Omental fat pad (tissue), 3 donors: ENCODE measurements at regions not wholly inside any gene's neighbourhood (a gene's known extent, or its start where the extent isn't known, plus 50 kb on each side); places are given as distances from the start of the nearest gene placed in this dataset.

Experiments
- ATAC-seq: fragments of 150-250 bp; one replicate; pipeline ENCODE4 v1.9.1; 2016; ENCODE audit warnings: mild to moderate bottlenecking, moderate library complexity; ENCODE audit not compliant: low FRiP score
- DNase-seq: peaks from one replicate; pipeline ENCODE4 v3.0.0-alpha.2; 2019; ENCODE audit warnings: low spot score
- TF ChIP-seq, protein P1 (sequence below), 3 donors: fragments of 450-650 bp; IDR thresholded peaks; one replicate each; pipeline ENCODE4 v1.5.1; 2016 to 2017; ENCODE audit warnings: antibody characterized with exemption in 3 of 3, mild to moderate bottlenecking in 3 of 3, moderate library complexity in 2 of 3

GRCh38 chr11:70027451-70027850 is 50.7 kb upstream of the ANO1 start:
- TF ChIP-seq, protein P1, sequence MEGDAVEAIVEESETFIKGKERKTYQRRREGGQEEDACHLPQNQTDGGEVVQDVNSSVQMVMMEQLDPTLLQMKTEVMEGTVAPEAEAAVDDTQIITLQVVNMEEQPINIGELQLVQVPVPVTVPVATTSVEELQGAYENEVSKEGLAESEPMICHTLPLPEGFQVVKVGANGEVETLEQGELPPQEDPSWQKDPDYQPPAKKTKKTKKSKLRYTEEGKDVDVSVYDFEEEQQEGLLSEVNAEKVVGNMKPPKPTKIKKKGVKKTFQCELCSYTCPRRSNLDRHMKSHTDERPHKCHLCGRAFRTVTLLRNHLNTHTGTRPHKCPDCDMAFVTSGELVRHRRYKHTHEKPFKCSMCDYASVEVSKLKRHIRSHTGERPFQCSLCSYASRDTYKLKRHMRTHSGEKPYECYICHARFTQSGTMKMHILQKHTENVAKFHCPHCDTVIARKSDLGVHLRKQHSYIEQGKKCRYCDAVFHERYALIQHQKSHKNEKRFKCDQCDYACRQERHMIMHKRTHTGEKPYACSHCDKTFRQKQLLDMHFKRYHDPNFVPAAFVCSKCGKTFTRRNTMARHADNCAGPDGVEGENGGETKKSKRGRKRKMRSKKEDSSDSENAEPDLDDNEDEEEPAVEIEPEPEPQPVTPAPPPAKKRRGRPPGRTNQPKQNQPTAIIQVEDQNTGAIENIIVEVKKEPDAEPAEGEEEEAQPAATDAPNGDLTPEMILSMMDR (IDR thresholded peaks at IDR 0.05), result no peak
- ATAC-seq, result no peak
- no peak for DNase-seq

DNA sequence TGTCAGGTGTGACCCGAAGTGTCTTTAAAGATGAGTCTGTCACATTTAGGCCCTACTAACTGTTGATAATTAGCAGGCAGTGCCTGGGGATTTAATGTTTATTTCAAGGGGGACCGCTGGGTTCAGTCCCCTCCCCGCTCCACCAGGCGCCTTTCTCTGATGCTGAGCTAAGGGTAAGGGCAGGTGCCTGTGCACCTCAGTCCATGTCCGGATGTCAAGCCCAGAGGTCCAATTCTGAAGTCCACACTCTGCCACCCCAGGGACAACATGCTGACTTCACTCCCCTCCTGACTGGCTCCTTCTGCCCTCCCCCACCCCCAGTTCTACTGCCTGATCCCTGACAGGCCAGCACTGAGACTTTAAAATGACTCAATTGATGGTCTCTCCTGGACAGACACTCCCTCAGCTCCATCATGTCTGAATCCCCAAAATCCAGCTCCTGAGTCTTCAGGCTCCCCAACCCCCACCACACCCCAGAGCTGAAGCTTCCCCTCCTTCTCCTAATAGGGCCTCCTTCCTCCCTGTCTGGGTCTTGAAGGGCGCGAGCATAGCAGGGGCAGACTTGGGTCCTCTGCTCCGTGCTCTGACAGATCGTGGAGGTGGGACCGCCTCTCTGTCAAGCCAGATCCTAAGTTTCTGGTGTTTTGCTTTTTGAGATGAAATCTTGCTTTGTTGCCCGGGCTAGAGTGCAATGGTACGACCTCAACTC is 49.8 kb upstream of the ANO1 start:
- DNase-seq (no peak), ATAC-seq (no peak)
- TF ChIP-seq, protein P1 (IDR thresholded peaks at IDR 0.05), result no peak
